ENCODE measurements at regions not wholly inside any gene's neighbourhood (a gene's known extent, or its start where the extent isn't known, plus 50 kb on each side); places are given as distances from the start of the nearest gene placed in this dataset.

DNA sequence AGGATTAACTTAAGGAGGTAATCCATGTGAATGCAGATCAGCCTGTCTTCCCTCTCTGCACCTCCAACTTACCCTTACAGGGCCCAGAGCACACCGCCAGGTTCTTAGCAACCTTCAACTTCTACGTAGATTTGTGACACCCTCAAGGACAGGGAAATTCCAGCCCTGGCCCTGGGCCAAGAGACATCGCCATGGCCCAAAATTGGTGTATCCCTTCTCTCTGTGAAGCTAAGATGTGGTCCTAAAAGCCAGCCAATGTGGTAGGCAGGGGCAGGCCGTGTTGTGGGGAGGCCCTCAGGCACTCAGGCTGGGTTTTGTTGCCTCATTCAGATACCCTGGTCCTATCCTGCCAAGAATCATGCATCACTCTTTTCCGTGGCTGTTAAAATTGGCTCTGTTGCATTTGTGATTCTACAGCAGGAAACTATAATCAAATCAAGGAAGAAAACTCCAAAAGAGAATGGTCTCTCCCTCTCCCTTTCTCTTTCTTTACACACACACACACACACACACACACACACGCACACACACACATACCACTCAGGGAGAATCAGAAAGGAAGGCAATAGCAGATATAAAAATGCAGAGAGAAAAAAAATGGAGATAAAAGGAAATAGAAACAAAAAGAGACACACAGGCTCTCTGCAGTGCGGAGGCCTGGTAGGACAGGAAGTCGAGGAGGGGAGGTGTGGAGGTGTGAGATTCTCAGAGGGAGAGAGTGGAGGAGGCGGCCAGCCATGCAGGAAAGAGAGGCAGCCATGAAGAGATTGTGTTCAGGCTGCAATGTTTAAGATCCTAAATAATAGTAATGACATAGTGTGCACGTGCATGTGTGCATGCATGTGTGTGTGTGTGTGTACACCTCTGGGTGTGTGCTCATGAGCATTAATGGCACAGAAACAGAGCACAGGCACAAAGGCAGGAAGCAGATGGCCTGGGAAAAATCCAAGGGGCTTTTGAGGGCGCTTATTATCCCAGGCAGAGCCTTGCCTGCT lies 201.8 kb upstream of the LRFN2 start:
- Histone ChIP-seq H3K36me3 (ENCODE audit: control insufficient read depth, low read length) (no peaks in the 10 kb centered on the region), H3K79me2 (ENCODE audit: control insufficient read depth, low read length) (no peaks in the 10 kb centered on the region), H4K20me1 (ENCODE audit: control insufficient read depth, insufficient read depth, low read depth, low read length) (no peaks in the 10 kb centered on the region), H3K27ac (ENCODE audit: low read depth, low read length) (no peak overlapping the region), H3K27me3 (ENCODE audit: control insufficient read depth, low read length) (peaks cover 17% of the 10 kb centered on the region; the same call in 1 of the 2 replicates), H3K4me1 (ENCODE audit: control insufficient read depth, low read length) (no peaks in the 10 kb centered on the region), H3F3A (ENCODE audit: control insufficient read depth, insufficient read depth) (no peaks in the 10 kb centered on the region), H3K4me2 (ENCODE audit: low read length) (no peak overlapping the region), H3K9me3 (ENCODE audit: control insufficient read depth, insufficient read depth, low read length) (no peaks in the 10 kb centered on the region), H3K9me2 (replicated peaks; ENCODE audit: control insufficient read depth, low read length) (no peaks in the 10 kb centered on the region), H3K4me3 (ENCODE audit: low read length) (no peak overlapping the region)
- TF ChIP-seq, protein P1, sequence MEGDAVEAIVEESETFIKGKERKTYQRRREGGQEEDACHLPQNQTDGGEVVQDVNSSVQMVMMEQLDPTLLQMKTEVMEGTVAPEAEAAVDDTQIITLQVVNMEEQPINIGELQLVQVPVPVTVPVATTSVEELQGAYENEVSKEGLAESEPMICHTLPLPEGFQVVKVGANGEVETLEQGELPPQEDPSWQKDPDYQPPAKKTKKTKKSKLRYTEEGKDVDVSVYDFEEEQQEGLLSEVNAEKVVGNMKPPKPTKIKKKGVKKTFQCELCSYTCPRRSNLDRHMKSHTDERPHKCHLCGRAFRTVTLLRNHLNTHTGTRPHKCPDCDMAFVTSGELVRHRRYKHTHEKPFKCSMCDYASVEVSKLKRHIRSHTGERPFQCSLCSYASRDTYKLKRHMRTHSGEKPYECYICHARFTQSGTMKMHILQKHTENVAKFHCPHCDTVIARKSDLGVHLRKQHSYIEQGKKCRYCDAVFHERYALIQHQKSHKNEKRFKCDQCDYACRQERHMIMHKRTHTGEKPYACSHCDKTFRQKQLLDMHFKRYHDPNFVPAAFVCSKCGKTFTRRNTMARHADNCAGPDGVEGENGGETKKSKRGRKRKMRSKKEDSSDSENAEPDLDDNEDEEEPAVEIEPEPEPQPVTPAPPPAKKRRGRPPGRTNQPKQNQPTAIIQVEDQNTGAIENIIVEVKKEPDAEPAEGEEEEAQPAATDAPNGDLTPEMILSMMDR (IDR thresholded peaks at IDR 0.05; ENCODE audit: low read depth, low read length, poor library complexity, severe bottlenecking) = no peak
- no peak for TF ChIP-seq EZH2phosphoT487 (IDR thresholded peaks at IDR 0.05; ENCODE audit: borderline replicate concordance, low read length)

DNA sequence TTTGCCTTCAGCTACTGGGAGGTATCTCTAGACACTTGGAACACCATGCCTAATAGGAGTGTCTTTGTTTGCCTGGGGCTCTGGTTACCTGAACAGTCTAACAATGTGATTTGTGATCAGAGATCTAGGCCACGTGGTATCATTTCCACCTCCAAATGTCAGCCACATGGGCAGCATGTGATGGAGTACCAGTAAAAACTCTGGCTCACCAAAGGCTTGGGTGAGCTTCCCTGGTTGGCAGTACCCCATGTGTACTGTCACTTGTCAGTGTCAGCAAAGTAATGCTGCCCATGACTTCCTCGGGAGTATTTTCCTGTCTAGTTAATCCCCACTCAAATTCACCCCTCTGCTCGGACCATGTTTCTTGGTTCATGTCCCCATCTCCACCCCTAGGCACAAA lies 195.2 kb upstream of the LRFN2 start:
- H3K27ac ChIP-seq (ENCODE audit: low read depth, low read length) = no peak overlapping the region
- TF ChIP-seq, protein P1 (IDR thresholded peaks at IDR 0.05; ENCODE audit: low read depth, low read length, poor library complexity, severe bottlenecking) = no peak
- TF ChIP-seq EZH2phosphoT487 (IDR thresholded peaks at IDR 0.05; ENCODE audit: borderline replicate concordance, low read length) = no peak
- no peaks in the 10 kb centered on the region for H3K36me3 ChIP-seq (ENCODE audit: control insufficient read depth, low read length)
- no peaks in the 10 kb centered on the region for H3K9me3 ChIP-seq (ENCODE audit: control insufficient read depth, insufficient read depth, low read length)
- H3K79me2 ChIP-seq (ENCODE audit: control insufficient read depth, low read length) = no peaks in the 10 kb centered on the region
- H4K20me1 ChIP-seq (ENCODE audit: control insufficient read depth, insufficient read depth, low read depth, low read length) = no peaks in the 10 kb centered on the region
- no peaks in the 10 kb centered on the region for H3F3A ChIP-seq (ENCODE audit: control insufficient read depth, insufficient read depth)
- H3K9me2 ChIP-seq (replicated peaks; ENCODE audit: control insufficient read depth, low read length) = no peaks in the 10 kb centered on the region
- no peaks in the 10 kb centered on the region for H3K4me1 ChIP-seq (ENCODE audit: control insufficient read depth, low read length)
- peaks cover 8% of the 10 kb centered on the region; the same call in 1 of the 2 replicates for H3K27me3 ChIP-seq (ENCODE audit: control insufficient read depth, low read length)
- no peak overlapping the region for H3K4me3 ChIP-seq (ENCODE audit: low read length)
- no peak overlapping the region for H3K4me2 ChIP-seq (ENCODE audit: low read length)

DNA sequence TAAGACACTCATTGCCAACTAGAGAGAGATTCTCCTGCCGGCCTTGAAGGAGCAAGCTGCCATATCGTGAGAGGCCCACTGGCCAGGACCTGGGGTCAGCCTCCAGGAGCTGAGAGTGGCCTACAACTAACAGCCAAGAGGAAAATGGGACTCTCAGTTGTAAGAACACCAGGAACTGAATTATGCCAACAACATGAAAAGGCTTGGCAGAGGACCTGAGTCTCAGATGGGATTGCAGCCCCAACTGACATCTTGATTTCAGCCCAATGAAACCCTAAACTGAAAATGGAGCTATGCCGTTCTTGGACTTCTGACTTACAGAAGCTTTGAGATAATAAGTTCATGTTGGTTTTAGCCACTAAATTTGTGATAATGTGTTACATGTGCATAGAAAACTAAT lies 193.5 kb upstream of the LRFN2 start:
- peaks cover 8% of the 10 kb centered on the region; the same call in 1 of the 2 replicates for H3K27me3 ChIP-seq (ENCODE audit: control insufficient read depth, low read length)

More for the DNA sequence above, 193.5 kb upstream of the LRFN2 start:
- Histone ChIP-seq H3K4me2 (ENCODE audit: low read length) (no peak overlapping the region), H3K27ac (ENCODE audit: low read depth, low read length) (no peak overlapping the region), H3K79me2 (ENCODE audit: control insufficient read depth, low read length) (no peaks in the 10 kb centered on the region), H3K4me3 (ENCODE audit: low read length) (no peak overlapping the region), H3K36me3 (ENCODE audit: control insufficient read depth, low read length) (no peaks in the 10 kb centered on the region), H3K4me1 (ENCODE audit: control insufficient read depth, low read length) (no peaks in the 10 kb centered on the region), H3K9me3 (ENCODE audit: control insufficient read depth, insufficient read depth, low read length) (no peaks in the 10 kb centered on the region), H4K20me1 (ENCODE audit: control insufficient read depth, insufficient read depth, low read depth, low read length) (no peaks in the 10 kb centered on the region), H3F3A (ENCODE audit: control insufficient read depth, insufficient read depth) (no peaks in the 10 kb centered on the region), H3K9me2 (replicated peaks; ENCODE audit: control insufficient read depth, low read length) (no peaks in the 10 kb centered on the region)
- TF ChIP-seq, protein P1 (IDR thresholded peaks at IDR 0.05; ENCODE audit: low read depth, low read length, poor library complexity, severe bottlenecking) = no peak
- TF ChIP-seq EZH2phosphoT487 (IDR thresholded peaks at IDR 0.05; ENCODE audit: borderline replicate concordance, low read length) = no peak

Data from DOHH2 (cell line).